Panc1 (cell line): ENCODE measurements at regions not wholly inside any gene's neighbourhood (a gene's known extent, or its start where the extent isn't known, plus 50 kb on each side); places are given as distances from the start of the nearest gene placed in this dataset.
"Not testable (repeated sequence)": the region's sequence is repeated elsewhere in the genome, so short reads cannot be mapped to it uniquely, and the experiment has no call there.

Experiments used
- CTCF ChIP-seq: fragments of 450-650 bp; IDR thresholded peaks from 2 replicates; pipeline ENCODE4 v1.5.1; 2017; ENCODE audit warnings: mild to moderate bottlenecking
- REST ChIP-seq, 2 experiments: IDR thresholded peaks; 2 replicates each; pipeline ENCODE4 v1.6.1; 2011 to 2012; ENCODE audit warnings: low read depth in 2 of 2, control low read depth in 1 of 2, low read length in 1 of 2, mild to moderate bottlenecking in 1 of 2, moderate library complexity in 1 of 2; ENCODE audit not compliant: insufficient read depth in 1 of 2
- TCF7L2 ChIP-seq: IDR thresholded peaks from 2 replicates; pipeline ENCODE4 v1.6.1; 2011; ENCODE audit warnings: mild to moderate bottlenecking, low read depth, low read length, inconsistent platforms

GRCh38 chr21:9851166-9851565 is 670.2 kb upstream of the TPTE start:
- not testable (repeated sequence) for TF ChIP-seq CTCF; TCF7L2; REST (IDR thresholded peaks at IDR 0.05; ENCODE audit: insufficient read depth in 1 of 2, low read depth in 2 of 2, low read length in 1 of 2)
